DMS 273 (cell line): ENCODE measurements at regions not wholly inside any gene's neighbourhood (a gene's known extent, or its start where the extent isn't known, plus 50 kb on each side); places are given as distances from the start of the nearest gene placed in this dataset.

Source experiments
- DNase-seq: peaks from one replicate; lab custom pipeline; 2025; ENCODE audit not compliant: unreplicated experiment; lab: John Stamatoyannopoulos, UW

GRCh38 chr3:152192050-152192449, 76.7 kb upstream of the MBNL1 start:
- DNase-seq: no peak

DNA sequence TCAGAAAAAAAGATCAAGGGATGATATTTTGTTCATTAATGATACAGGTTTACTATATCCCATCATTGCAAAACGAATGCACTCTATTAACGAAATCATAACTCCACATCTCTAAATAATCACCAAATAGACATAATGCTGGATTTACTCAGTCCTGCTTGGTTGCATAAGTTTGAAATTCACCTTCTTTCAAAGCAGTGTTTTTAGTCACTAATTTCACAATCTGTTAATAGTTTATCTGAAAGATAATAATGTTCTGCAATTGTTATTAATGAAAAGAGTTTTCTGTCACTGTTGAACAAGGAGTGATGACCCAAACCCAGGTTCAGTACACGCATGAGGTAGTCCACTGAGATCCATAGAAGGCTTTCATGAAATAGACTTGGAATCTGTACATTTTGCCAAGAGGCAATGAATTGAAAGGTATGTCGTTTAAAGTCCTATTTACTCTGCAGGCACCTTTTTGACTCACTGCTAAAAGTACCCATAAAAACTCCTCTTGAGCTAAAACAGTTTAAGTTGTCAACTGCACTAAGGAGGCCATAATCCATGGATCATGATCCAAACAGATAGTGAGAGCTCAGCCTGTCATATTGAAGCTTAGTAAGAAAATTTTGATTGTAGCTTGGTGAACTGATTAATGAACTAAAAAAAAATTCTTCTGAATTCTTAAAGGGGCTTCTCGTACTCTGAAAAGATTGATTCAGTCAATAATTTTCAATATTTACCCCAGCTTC, 75.6 kb upstream of the MBNL1 start:
- no peak for DNase-seq

DNA sequence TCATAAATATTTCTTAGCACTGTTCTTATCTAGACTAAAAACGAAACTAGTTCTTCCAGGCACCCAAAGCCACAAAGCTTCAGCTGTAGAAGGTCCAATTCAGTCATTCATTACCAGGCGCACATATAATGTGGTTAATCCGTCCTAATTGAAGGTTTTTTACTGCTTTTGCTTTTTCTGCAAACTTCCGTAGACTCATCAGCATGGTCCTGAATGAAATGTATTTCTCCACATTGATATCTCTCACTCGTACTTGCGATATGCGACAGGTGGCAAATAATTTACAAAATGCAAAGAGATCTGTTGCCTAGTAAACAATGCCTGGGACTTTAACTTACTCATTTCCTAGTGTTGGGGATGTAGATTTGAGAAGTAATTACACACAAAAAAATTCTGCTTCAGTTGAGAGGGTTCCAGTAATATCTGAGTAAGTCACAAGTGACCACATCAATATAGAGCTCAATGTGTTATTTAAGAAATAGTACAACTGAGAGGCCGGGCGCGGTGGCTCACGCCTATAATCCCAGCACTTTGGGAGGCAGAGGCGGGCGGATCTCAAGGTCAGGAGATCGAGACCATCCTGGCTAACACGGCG, 75.0 kb upstream of the MBNL1 start:
- DNase-seq: no peak

DNA sequence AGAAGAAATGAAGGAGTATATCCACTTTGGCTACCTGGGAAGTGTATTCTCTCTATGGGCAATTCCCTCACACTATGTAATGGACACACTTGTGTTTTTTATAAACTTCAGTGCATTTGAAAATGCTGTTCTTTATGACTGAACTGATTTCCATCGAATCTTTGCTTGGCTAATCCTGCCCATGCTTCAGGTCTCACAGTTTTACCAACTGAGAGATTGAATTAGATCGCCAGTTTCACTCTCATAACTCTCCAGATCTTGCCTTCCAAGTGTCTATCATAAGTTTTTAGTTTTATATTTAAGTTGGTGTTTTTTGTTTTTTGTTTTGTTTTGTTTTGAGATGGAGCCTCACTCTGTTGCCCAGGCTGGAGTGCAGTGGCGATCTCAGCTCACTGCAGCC, 73.5 kb upstream of the MBNL1 start:
- no peak for DNase-seq

DNA sequence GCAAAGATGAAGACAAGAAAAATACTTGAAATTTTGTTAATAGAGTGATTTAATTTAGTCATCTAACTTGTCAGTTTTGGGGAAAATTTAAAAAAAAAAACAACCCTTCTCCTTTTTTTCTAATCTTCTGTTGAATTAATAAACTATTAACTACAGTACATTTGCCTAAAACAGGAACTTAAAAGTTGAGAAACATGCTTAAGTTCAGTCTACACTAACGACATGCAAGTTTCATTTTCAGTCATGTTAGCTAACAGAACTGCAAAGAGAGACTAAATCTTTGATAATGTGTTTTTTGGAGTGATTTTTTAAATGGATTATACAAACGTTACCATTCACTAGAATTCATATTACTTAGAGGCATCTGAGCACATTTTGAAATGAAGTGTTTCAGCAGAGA, 71.9 kb upstream of the MBNL1 start:
- no peak for DNase-seq

DNA sequence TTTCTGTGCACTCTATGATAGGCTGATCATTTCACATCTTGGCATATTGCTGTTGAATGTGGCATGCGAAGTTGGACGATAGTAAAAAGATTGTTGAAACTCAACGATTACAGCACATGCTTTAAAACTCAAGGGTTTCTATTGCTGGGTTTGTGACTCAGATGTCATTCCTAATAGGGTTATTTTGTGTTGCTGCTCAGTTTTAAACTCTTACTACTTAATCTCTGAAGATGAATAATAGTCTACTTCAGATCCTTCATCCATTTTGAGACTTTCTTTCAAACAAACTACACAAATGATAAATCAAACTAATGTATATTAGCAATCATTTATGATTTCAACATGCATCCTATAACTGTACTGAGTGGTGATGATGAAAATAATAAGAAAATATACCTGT, 71.3 kb upstream of the MBNL1 start:
- no peak for DNase-seq

DNA sequence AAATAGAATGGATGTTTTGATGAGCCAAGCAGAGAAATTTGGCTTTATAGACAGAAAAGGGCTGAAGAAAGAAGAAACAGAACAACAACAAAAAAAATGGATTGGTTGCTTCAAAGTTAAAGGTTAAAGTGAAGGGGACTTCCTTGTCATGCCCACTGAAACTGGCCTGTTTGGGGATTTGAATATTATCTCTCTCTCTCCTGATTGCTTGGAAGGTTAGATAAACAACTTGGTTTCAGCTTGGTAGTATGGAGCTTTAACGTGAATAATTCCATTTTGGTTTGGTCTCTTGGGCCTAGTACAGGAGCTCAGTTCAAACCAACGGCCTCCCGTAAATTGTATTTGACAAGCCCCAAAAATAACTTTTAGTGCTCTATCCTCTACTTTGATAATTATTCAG, 70.8 kb upstream of the MBNL1 start:
- no peak for DNase-seq

DNA sequence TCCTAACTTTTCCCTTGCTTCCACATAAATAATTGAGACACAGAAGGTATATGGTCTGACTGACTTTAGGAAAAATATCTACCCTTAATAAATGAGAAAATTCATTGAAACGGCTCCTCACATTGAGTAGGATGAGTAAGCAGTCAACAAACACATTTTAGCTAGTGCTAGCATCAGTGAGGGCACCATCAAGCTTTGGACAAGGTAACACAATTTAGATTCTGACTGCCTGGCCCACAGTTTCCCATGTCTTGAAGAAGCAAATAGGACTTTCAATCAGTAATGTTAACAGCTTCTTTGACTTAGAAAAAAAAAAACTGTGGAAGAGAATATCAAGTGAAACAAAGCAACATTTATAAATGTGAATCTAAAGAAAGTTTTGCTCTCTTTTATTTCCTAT, 70.1 kb upstream of the MBNL1 start:
- no peak for DNase-seq

GRCh38 chr3:152199102-152199840, 69.5 kb upstream of the MBNL1 start:
- no peak for DNase-seq

GRCh38 chr3:152200476-152201420, 68.0 kb upstream of the MBNL1 start:
- DNase-seq: no peak

GRCh38 chr3:152202976-152203626, 65.6 kb upstream of the MBNL1 start:
- DNase-seq: no peak

DNA sequence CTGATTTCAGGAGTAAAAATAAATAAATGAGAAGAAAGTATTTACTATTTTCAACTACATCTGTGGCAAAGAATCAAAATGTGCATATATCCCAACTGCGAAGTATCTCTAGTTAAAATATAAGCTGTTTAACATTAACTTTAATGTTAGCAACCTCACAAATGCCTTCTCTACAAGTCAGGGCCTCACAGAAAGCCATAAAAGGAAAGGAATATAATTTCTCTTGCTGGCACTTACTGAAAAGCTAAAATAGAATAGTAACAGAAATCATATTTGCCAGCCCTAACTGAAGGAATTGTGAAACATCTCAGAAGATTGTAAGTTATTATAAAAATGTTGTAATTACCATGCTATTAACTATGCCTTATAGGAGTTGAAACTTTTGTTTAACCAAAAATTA, 65.1 kb upstream of the MBNL1 start:
- DNase-seq: no peak

DNA sequence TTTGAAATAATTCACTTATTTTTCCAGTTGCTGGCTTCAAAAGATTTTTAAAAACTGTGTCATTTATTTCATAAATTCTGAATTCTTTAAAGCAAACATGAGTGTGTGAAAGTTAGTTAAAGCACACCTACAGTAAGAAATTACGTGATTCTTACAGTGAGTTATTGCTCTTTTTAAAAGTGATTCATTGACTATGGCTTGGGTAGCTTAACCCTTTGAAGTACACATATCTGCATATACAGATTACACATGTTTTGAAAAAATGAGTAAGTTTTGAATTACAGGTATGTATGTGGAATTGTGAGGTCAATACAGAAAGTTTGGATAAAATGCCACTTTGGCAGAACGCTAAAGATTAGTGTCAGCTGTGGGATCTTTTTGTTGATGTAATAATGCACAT, 64.5 kb upstream of the MBNL1 start:
- no peak for DNase-seq

GRCh38 chr3:152205097-152205593, 63.6 kb upstream of the MBNL1 start:
- DNase-seq: no peak

DNA sequence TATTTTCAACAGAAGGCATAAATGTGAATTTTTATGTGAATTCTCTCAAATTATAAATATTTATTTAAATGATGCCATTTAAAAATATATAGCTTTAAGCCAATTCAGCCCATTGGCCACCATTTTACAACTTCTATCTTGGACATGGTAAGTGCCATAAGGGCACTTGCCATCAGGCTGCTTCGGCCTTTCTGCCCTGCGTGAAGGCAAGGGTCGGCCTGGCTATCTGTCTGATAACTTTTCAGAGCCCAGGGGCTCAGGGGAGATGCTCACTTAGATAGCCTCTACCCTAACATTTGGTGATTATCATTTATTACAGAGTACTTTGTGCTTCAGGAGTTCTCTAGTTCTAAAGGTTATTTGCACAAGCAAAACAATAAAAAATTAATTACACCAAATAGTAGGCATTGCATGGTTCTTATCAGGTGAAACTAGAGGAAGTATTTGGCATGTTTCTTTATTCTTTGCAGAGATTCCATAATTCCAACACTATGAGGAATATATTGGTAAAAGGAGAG, 62.4 kb upstream of the MBNL1 start:
- DNase-seq: no peak

GRCh38 chr3:152208439-152208838, 60.3 kb upstream of the MBNL1 start:
- DNase-seq: no peak

DNA sequence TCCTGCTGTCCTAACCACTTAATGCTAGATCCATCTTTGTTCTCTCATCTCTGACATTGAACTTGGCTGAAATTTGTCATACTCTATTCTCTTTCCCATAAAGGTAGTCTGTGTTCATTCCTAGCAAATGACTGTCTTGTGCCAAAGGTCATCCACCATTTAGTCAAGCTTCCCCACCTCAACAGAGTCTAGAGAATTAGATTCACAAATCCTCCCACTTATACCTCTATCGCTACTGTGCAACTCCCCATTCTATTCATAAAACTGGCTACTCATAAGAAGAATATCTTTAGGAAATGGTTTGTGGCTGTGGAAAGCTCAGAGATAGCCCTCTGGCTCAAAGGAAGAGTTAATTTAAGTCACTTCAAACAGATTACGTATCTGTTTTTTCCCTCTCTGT, 59.7 kb upstream of the MBNL1 start:
- DNase-seq: no peak

- no peak for DNase-seq
Measured at GRCh38 chr3:152209776-152210175, 59.0 kb upstream of the MBNL1 start.

DNA sequence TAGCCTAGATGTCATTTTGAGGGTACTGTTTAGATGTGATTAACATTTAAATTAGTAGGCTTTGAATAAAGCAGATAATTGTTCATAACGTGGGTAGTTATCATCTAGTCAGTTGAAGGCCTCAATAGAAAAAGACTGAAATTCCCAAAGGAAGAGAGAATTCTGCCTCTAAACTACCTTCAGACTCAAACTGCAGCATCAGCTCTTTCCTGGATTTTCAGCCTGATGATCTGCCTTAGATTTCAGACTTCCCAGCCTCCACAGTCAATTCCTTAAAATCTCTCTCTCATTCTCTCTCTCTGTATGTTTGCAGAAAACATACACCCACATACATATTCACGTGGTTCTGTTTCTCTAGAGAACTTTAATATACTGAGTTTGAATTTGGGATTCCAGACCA, 58.0 kb upstream of the MBNL1 start:
- no peak for DNase-seq

DNA sequence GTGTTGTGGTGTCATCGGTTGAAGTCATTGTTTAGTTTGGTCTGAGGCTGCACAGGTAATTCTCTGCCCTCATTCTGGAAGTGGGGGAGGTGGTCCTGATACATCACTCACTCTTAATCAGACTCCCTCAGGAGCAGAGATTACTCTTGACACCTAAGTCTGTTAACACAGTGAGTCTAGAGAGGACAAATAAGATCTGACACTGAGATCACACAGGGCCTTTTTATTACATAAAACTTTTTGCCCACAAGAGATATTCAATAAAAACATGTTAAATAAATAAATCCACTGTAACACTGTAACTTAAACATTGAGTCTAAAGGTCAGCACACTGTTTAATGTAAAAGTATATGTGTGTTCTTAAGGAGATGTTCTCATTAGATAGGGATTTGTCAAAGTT, 57.1 kb upstream of the MBNL1 start:
- DNase-seq: no peak
